22Rv1 (cell line): ENCODE measurements at regions not wholly inside any gene's neighbourhood (a gene's known extent, or its start where the extent isn't known, plus 50 kb on each side); places are given as distances from the start of the nearest gene placed in this dataset.
"Not testable (repeated sequence)": the region's sequence is repeated elsewhere in the genome, so short reads cannot be mapped to it uniquely, and the experiment has no call there.

Source experiments
- H3K27ac ChIP-seq: fragments of 450-650 bp; 2 replicates; pipeline ENCODE4 v1.5.1; 2017
- CTCF ChIP-seq: fragments of 450-650 bp; IDR thresholded peaks from 2 replicates; pipeline ENCODE4 v1.5.1; 2017; ENCODE audit warnings: mild to moderate bottlenecking
- ZFX ChIP-seq: fragments of 450-650 bp; IDR thresholded peaks from 2 replicates; pipeline ENCODE4 v1.6.1; 2017; ENCODE audit warnings: antibody characterized with exemption, borderline replicate concordance

GRCh38 chr18:21978546-21979170 is 190.7 kb upstream of the GATA6 start:
- no peak overlapping the region for H3K27ac ChIP-seq
- TF ChIP-seq ZFX (no peak), CTCF (no peak)

DNA sequence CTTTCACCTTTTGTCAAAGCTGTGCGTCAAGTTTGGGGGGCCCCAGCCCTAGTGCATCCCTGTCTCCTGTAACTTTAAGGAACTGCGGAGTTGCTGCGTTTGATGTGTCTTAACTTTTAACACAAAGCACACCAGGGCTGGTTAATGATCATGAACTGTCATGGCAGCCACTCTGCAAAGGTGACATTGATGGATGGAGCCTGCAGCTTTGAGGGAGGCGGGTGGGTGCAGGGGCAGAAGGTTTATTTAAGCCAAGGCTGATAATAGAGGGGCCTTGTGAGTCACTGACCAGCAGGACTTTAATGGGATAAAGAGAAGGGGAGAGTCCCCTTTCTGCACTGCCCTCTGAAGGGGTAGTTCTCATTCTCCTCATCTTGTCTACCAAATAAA is 190.2 kb upstream of the GATA6 start:
- no peak for TF ChIP-seq CTCF
- no peak for TF ChIP-seq ZFX
- H3K27ac ChIP-seq: no peak overlapping the region

DNA sequence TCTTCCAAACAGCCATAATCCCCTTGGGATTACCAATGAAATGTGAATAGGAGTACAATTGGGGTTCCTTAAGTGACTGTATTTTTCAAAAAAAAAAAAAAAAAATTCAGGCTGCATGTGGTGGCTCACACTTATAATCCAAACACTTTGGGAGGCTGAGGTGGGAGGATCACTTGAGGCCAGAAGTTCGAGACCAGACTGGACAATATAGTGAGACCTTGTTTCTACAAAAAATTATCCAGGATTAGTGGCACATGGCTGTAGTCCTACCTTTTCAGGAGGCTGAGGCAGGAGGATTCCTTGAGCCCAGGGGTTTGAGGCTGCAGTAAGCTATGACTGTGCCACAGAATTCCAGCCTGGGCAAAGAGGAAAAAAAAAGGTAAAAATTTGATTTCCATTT is 189.6 kb upstream of the GATA6 start:
- H3K27ac ChIP-seq: no peak overlapping the region
- TF ChIP-seq ZFX: no peak

DNA sequence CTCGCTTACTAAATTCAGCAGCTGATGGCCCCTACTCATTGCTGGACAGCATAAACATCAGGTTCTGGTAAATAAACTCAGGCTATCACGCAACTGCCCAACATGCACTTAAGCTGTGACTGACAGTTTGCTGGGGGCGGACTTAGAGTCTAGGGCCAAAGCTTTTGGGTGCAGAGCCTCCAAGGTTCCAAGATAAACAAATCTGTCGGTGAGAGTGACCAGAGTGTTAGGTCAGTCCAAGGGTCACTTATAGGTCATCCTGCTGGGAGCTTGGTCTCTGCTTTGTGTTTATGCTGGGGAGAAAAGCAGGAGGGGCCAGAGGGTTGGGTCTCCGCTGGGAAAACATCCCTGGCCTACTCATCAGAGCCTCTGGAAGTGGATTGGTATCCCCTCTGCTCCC is 188.6 kb upstream of the GATA6 start:
- TF ChIP-seq CTCF (no peak), ZFX (no peak)
- no peak overlapping the region for H3K27ac ChIP-seq

DNA sequence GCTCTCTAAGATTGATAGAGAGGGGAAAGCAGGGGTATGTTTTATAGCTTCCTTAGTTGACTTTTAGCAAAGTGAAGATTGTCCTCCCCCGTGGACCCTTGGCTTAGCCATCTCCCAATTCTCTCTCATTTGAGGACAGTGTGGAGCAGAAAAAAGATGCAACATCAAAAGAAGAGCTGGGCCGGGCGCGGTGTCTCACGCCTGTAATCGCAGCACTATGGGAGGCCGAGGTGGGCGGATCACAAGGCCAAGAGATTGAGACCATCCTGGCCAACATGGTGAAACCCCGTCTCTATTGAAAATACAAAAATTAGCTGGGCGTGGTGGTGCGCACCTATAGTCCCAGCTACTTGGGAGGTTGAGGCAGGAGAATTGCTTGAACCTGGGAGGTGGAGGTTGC is 187.9 kb upstream of the GATA6 start:
- not testable (repeated sequence) for H3K27ac ChIP-seq

- TF ChIP-seq ZFX (no peak), CTCF (no peak)
- H3K27ac ChIP-seq: no peak overlapping the region
Measured at GRCh38 chr18:21991081-21991534, 178.3 kb upstream of the GATA6 start.

DNA sequence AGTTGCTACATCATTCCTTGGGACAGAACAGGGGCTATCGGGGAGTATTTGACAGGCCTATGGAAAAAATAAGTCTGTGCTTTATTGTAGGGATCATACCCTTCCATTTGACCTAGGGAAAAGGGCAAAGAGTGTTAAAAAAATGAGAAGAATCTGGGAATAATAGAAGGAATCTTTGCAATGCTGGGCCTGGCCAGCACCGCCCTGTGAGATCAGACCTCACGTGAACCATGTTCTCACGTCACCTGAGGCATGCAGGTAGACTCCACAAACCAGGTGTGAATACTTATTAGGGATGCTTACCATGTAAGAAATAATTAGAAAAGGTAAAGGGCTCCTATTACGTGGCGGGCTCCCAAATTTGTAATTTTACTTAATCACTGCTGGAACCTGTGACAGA is 177.5 kb upstream of the GATA6 start:
- TF ChIP-seq CTCF: no peak
- no peak for TF ChIP-seq ZFX
- no peak overlapping the region for H3K27ac ChIP-seq

DNA sequence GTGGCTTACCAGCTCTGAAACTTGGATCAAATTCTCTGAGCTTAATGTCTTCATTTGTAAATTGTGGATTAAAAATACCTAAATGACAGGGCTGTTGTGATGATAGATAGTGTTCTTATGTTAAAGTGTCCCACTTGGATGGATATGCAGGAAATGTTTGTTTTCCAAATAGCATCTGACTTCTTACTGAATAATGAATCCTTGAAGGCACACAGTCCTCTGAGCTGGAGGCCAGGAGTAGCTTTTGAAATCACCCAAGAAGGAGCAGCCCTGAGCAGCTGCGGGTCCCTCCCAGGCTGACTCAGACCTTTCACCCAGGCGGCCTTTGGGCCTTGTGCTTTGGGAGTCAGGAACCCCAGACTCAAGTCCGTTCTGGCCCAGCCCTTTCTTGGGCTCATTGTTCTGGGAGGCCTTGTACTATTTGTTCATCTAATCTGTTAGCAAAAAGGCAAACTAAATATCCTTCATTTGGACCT is 173.0 kb upstream of the GATA6 start:
- H3K27ac ChIP-seq: no peak overlapping the region
- no peak for TF ChIP-seq ZFX

DNA sequence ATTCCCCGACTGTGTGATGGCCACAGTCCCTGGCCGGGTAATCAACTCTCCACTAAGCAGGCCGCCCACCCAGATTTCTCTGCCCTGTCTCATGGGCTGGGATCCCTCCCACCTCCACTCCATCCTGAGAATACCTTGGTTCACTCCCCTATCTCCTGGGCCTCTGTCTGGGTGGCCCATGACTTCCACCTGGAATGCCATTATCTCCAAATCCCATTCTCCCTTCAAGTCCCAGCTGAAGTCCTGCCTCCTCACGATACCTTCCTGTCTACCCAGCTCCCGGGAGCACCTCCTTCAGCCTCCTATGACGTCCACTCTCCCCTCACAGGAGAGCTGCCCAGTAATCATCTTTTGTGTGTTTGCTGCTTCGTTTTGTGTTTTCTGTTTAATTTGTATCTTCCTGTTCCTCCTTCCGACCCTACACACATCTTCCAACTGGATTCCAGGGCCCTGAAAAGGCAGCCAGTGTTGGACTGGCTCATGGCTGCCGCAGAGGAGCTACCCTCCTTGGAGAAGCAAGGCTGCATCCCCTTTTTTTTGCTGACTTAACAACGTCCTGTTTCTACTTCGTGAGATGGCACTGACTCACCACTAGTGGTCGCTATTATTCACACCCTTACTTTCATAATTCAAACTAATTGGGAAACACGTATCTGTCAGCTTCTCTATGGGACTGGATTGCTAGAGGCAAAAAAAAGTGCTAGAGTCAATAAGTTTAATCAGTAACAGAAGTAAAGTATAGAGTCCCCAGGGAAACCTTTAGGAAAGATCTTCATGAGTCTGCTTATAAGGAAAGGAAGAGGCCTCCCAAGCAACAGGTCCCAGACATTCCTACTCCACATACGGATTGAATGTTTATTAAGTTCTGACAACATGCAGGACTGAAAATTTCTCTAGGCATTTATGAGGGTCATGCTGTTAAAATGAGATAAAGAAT is 171.9 kb upstream of the GATA6 start:
- peak overlapping the region; percentile 32; the same call in 1 of the 2 replicates for H3K27ac ChIP-seq
- TF ChIP-seq CTCF (peak; percentile 93), ZFX (no peak)
